ENCODE measurements at regions not wholly inside any gene's neighbourhood (a gene's known extent, or its start where the extent isn't known, plus 50 kb on each side); places are given as distances from the start of the nearest gene placed in this dataset.
"Not testable (repeated sequence)": the region's sequence is repeated elsewhere in the genome, so short reads cannot be mapped to it uniquely, and the experiment has no call there.

DNA sequence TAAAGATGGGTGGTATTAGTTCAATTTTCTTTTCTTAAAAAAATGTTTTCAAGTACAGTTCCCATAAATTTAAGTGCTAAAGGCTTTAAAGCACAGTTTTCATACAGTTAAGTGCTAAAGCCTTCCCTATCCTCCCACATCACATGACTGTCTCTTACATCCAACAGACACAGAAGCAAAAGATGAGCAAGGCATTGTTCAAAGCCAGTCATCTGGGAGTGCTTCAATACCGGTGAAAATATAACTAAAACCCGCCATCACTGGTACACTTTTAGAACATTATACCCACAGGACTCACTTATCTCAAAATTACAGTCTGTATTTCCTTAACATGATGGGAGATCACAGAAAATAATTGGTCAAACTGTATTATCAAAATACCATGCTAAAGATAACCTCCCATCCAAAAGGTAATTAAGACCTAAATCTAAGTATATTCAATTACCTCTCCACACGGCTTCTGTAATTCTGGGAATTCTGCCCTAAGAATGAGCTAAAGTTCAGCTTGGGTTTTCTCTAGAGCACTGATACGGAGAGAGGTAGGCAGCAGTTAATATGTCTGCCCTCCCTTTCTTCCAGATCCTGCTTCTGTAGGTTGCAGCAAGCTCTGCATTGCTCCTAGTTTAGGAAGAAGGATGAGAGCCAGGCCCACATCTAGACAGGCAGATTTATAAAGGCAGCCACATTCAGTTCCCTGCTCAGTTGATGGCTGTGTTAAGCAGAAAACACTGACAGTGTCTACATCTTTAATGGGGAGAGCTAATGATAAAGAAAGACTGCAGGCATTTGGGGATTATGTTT lies 474.8 kb upstream of the PFKP start:
- no peak for DNase-seq (ENCODE audit: extremely low read depth in 1 of 2, low read depth in 1 of 2)

DNA sequence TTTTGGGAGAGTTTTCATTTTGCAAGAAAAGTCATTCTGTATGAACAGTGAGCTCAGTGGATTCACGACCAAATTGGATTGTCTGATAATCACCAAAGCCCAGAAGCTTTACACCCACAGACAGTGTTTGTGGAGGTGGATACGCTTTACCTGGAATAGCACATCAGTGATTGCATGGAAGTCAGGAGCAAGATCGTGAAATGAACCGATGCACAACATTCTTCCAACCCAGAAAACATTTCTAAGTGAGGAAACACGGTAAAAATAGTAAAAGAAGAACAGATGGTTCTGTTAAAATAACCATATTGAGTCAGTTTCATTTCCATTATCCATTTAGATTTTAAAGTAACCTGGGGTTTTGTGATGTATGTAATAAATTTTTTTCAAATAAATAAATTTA lies 478.2 kb upstream of the PFKP start:
- DNase-seq (ENCODE audit: extremely low read depth in 1 of 2, low read depth in 1 of 2) = no peak

DNA sequence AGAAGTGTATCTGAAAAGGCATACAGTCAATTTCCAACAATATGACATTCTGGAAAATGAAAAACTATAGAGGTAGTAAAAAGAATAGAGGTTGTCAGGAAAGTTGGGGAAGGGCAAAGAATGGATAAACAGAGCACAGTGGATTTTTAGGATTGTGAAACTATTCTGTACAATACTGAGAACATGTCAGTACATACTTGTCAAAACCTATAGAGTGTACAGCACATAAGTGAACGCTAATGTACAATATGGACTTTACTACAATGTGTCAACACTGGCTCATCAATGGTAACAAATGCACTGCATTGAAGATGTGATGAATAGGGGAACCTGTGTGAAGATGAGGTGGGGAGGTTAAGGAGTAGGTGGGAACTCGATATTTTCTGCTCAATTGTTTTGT lies 483.0 kb upstream of the PFKP start:
- no peak for DNase-seq (ENCODE audit: extremely low read depth in 1 of 2, low read depth in 1 of 2)

DNA sequence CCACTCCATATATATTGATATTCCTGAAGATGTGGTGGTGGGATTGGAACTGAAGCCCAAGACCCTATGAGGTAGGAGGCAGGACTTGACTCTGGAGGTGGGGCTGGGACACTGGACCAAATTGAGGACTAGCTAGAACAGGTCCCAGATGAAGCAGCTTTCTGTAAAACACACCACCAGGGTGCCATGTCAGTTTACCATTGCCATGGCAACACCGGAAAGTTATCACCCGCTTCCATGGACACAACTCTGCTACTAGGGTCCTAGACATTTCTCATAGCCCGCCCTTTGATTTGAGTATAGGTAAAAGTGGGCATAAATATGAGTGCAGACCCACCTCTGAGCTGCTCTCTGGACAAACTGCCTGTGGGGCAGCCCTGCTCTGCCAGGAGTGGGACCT lies 490.5 kb upstream of the PFKP start:
- DNase-seq (ENCODE audit: extremely low read depth in 1 of 2, low read depth in 1 of 2) = no peak

DNA sequence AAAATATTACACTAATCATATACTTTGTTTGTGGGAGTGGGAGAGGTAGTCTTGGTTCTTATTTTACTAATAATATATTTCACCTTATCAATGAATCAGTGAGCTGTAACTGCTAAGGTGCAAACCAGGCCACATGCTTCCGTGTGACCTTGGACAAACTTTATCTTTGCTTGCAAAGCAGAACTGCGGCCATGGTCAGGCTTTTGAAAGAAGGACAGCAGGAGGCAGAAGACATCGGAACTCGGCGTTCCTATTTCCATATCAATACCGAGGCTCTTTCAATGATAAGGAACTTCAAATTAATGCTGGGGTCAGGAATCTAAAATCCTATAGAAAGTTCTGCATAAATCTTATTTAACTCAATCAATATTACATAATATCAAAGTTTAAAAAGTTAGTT lies 491.9 kb upstream of the PFKP start:
- DNase-seq (ENCODE audit: extremely low read depth in 1 of 2, low read depth in 1 of 2) = no peak

DNA sequence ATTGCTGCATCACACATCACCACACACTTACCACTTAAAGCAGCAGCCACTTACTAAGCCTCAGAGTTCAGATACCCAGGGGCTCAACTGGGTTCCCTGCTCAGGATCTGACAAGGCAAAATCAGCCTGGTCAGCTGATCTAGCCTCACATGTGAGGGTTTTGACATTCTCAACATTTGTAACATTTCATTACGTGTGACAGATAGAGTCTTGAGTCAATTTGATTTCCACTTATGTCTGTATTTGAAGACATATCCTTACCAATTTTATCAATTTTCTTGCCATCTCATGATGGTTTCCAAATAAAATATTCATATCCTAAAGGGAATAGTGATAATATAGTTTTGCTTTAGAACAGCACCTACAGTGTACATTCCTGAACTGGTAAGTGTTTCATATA lies 494.7 kb upstream of the PFKP start:
- no peak for DNase-seq (ENCODE audit: extremely low read depth in 1 of 2, low read depth in 1 of 2)

DNA sequence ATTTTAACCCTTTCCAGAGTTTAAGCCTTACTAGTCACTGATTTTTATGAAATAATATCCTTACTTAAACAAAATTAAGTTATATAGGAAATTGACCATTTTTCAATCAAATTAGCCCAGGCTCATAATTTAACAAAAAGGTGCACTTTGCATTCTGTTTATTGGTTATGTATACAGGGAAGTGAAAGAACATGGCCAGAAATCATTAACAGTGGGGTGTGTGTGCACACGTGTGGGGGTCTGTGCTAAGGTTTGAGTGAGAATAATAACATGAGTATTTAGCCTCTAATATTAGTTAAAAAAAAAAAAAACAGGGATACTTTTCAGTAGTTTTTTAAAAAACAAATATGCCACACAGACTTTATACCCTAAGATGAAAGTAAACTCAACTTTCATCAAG lies 510.5 kb upstream of the PFKP start:
- DNase-seq (ENCODE audit: extremely low read depth in 1 of 2, low read depth in 1 of 2) = no peak

DNA sequence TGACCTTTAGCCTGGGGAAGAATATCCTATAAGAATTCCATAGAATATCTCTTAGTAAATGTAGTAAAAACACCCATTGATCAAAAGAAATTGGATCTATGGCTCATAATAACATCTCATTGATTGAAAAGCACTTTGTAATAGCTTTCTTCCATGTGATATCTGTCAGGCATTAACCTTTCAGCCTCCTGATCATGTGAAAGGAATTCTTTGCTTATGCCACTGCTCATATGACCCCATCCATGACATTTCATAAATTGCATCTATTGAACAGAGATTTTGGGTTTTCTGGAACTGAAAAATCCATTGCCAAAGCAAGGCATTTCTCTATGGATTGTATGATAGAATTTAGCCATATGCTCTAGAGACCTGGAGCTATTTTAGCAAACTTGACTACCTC lies 519.3 kb upstream of the PFKP start:
- DNase-seq (ENCODE audit: extremely low read depth in 1 of 2, low read depth in 1 of 2) = no peak

DNA sequence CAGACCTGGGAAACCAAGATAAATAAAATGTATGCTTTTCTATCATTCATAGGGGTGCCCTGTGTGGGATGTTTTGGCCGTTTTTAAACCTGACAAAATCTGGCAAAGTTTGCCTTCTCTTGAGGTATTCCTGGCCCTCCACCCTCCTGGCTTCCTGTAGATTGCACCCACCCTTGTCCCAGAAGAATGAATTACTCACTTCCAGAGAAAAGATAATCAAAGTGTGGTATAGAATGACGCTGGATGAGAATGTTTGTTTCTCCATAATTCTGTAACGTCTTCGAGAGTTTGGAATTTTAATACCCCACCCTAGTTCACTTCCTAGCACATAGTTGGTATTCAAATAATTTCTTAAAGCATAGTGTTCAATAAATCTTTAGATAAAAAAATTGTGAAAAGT lies 519.7 kb upstream of the PFKP start:
- DNase-seq (ENCODE audit: extremely low read depth in 1 of 2, low read depth in 1 of 2) = no peak

DNA sequence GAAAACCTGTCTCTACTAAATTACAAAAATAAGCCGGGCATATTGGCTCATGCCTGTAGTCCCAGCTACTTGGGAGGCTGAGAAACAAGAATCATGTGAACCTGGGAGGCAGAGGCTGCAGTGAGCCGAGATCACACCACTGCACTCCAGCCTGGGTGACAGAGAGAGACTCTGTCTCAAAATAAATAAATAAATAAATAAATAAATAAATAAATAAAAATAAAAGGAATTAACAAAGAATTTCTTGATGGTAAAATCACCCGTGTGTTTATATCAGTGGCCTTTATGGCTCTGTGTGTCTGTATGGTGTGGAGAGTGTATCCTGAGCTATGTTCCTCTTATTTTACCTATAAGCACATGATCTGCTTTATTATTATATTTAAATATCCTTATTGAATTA lies 520.5 kb upstream of the PFKP start:
- not testable (repeated sequence) for DNase-seq (ENCODE audit: extremely low read depth in 1 of 2, low read depth in 1 of 2)

DNA sequence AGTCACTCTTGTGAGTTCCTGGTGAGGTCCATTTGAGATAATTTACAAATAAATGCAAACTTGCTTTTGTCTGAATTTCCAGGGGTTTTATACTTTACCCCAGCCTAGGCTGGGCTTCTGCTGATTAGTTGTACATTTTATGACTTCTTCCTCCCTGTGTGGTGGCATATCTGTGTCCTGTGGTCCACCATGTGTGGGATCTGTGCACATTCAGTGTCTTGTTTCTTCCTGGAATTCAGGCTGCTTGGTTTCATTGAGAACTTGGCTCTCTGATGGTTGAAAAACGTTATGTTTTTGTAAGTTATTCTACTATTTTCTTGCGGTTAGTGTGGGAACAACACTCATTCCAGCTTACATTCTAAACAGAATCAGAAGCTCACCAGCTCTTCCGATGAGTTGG lies 523.4 kb upstream of the PFKP start:
- DNase-seq (ENCODE audit: extremely low read depth in 1 of 2, low read depth in 1 of 2) = no peak

DNA sequence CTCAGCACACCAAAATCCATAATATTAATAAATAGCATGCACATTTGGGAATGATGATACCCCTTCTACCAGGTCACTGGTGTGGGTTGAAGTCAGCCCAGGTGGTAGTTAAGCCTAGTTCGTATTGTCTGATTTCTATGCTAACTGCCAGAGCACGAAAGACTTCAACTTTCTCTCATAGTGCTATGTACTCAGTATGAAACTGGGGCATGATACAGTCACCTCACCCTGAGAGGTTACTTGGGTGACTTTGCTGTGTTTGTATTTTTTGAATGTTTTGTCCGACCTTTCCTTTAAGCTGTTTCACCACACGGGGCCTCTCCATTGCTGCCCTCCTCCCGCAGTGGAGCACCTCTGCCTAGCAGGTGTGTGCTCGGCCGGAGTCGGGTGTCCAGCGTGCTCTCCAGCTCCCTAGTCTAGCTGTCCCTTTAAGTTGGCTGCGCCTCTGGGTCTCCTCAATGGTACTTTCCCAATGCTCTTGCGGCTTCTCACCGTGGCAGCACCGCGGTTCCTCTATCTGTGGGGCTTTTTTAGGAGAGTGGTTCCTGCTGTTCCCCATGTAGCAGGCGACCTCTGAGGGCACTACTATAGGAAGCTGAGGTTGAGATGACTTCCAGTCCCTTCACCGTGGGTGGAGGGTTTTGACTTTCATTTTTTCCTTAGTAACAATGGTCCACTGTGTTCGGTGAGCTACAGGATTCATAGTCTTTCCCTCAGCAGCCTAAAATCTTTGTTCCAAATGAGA lies 524.0 kb upstream of the PFKP start:
- DNase-seq (ENCODE audit: extremely low read depth in 1 of 2, low read depth in 1 of 2) = no peak

DNA sequence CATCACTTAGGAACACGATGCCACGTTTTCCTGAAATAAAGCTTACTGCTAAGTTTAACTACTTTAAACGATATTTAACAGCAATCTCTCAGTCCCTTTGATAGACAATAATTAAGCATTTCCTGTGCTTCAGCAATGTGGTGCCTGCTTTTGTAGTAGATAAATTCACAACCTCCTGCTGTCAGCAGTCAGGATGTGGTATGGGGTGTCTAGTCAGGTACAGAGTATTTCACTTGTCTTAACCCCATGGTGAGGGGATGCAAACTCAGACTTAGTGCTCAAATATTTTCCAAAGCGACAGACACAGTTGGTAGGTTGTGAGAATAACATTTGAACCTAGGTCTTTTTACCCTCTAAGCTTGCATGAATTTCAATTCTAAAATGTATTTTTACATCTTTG lies 526.2 kb upstream of the PFKP start:
- no peak for DNase-seq (ENCODE audit: extremely low read depth in 1 of 2, low read depth in 1 of 2)

DNA sequence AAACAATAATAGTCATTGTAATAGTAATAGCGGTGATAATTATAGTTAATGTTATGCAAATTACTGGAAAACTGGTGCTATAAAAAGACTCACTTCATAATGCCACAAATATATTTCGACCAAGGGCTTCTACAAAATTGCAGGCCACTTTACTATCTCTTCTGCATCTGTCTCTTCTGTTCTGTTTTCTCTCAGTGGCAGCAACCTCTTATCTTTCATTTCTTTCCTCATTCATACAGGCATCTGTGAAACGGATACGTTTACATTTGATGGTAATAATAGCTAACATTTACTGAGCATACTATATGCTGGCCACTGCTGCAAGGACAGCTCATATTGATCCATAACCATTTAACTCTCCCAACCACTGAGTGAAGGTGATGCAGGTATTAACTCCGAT lies 537.4 kb upstream of the PFKP start:
- DNase-seq (ENCODE audit: extremely low read depth in 1 of 2, low read depth in 1 of 2) = no peak

DNA sequence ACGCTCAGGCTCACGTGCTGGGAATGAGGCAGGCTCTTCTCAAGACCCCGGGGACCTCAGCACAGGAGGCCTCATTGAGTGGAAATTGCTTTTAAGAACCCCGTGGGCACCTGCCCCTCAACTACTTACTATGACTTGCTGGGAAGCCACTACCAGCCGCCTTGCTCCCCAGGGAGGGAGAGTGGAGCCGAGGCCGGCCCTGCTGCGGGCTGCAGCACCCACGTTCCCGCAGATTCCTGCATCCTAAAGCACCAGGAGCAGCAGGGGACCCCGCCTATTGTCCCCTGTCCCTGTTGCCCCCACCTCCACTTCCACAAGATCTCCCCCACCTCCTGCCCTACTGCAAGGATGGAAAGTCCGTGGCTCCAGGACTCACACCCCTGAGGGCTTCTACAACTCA lies 541.6 kb upstream of the PFKP start:
- DNase-seq (ENCODE audit: extremely low read depth in 1 of 2, low read depth in 1 of 2) = no peak

DNA sequence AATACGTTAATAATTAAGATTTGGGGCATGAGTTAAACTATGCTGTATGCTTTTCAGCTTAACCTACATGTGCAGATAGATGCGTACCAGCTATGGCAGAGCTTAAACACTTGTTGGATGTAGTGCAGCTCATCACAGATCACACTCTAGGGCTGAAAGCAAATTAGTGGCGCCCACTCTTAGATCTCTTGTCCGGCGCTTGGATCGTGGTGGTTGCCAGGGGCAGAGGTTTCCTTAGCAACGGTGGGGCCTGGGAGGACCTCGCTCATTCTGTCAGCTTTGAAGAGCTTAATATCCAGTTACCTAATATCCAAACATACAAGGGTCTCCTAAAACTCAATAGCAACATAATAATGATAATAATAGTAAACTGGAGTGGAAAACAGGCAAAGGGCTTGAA lies 548.2 kb upstream of the PFKP start:
- DNase-seq (ENCODE audit: extremely low read depth in 1 of 2, low read depth in 1 of 2) = no peak

DNA sequence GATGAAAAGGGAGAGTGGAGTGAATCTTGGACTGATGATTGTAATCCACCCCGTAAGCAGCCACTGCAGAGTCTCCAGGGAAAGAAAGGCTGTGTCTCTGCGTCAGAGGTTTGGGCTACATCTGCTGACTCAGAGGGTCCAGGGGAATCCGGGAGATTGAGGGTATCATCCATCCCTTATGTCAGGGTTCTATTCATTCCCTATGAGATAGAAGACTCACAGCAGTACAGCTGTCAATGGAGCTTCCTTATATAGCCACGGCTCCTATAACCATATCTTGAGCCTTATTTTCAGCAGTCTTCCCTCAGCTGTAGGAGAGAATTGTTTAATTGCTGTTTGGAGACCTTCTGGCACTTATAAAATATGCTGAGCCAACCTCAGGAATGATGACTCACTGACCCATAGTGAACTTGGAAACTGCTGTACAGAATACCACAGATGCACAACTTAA lies 558.2 kb upstream of the PFKP start:
- DNase-seq (ENCODE audit: extremely low read depth in 1 of 2, low read depth in 1 of 2) = no peak

DNA sequence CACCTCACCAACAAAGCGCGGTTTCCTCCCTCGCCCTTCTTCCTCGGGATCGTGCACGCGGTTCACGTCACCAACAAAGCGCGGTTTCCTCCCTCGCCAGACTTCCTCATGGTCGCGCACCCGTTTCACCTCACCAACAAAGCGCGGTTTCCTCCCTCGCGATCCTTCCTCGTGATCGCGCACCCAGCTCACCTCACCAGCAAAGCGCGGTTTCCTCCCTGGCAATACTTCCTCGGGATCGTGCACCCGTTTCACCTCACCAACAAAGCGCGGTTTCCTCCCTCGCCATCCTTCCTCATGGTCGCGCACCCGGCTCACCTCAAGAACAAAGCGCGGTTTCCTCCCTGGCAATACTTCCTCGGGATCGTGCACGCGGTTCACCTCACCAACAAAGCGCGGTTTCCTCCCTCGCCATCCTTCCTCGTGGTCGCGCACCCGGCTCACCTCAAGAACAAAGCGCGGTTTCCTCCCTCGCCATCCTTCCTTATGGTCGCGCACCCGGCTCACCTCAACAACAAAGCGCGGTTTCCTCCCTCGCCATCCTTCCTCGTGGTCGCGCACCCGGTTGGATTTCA lies 565.9 kb upstream of the PFKP start:
- DNase-seq (ENCODE audit: extremely low read depth in 1 of 2, low read depth in 1 of 2) = not testable (repeated sequence)

DNA sequence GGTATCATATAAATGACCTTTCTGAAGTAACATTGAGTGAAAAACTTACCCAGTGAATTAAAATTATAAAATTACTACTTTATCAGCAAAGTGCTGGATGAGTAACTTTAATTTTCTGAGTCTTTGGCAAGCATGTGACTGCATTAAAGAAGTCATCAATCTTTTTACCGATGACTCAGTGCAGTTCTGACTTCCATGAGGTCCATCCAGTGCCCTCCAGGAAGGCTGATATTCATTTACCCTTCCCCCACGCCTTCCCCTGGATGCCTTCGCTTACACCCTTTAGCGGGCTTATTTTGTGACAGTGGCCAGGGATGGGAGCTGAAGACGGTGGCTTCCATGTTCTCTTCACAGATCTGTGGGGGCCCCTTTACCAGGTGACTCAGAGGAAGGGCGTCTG lies 572.9 kb upstream of the PFKP start:
- no peak for DNase-seq (ENCODE audit: extremely low read depth in 1 of 2, low read depth in 1 of 2)

DNA sequence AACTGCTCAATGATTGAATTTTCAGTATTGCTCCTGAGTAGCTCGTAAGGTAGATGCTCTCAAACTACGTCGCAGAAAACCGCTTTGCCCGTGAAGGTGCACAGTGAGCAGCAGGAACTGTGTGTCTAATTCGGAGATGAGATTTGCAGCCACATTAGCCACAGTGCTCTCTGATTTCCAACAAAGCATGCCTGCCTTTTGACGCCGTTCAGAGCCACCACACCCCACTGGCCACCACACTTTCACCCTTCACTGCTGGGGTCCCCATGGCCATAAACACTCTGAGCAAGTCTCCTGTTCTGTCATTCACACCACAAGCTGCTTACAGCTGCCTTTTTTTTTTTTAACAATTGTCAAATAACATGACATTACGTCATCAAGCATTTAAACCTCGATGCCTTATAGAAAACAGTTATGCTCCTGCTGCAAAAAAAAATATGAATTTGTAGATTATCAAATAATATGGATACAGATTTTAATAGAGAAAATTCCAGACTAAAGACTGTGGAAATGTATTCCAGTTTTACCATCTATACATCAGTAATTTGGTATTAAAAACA lies 578.8 kb upstream of the PFKP start:
- no peak for DNase-seq (ENCODE audit: extremely low read depth in 1 of 2, low read depth in 1 of 2)

DNA sequence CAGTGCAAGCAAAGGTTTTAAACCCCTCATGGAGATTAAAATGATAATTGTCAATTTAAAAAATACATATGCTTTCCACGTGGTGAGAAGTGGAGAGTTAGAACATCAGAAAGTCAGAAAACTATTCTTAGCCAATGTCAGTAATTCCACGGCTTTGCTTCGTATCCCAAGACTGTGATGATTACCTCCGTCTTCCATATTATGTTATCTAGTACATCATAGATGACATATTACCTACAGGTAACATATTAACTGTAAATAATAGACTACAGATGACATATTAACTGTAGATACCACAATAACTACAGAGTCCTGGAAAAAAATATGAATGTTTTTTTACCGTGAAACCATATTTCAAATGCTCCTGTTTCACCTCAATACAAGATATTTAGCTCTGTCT lies 579.4 kb upstream of the PFKP start:
- no peak for DNase-seq (ENCODE audit: extremely low read depth in 1 of 2, low read depth in 1 of 2)

DNA sequence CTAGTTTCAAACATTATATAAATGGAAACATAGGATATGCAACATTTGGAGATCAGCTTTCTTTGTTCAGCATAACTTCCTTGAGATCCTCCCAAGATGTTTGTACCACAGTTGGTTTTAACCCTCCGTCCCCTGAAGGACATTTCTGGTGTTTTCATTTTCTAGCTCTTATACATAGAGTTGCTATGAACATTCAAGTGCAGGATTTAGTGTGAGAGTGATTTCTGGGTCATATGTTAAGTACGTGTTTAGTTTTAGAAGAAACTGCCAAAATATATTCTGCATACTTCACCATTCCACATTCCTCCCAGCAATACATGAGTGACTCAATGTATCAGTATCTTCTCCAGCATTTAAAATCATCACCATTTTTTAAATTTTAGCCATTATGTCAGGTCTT lies 588.7 kb upstream of the PFKP start:
- DNase-seq (ENCODE audit: extremely low read depth in 1 of 2, low read depth in 1 of 2) = no peak

All from activated CD8-positive, alpha-beta memory T cell treated with anti-CD3 and anti-CD28 coated beads for 1 hour (primary cell).